ENCODE measurements at regions not wholly inside any gene's neighbourhood (a gene's known extent, or its start where the extent isn't known, plus 50 kb on each side); places are given as distances from the start of the nearest gene placed in this dataset.

GRCh38 chr21:20418353-20418752 lies 579.9 kb upstream of the NCAM2 start:
- TF ChIP-seq CTCF (IDR thresholded peaks at IDR 0.05; ENCODE audit: control insufficient read depth, insufficient read depth, low read depth, low read length, missing control alignments) = no peak
- no peak overlapping the region for H3K4me3 ChIP-seq (ENCODE audit: control insufficient read depth, low read depth, low read length)
- no peak for DNase-seq (ENCODE audit: low read depth)

- TF ChIP-seq CTCF (IDR thresholded peaks at IDR 0.05; ENCODE audit: control insufficient read depth, insufficient read depth, low read depth, low read length, missing control alignments) = no peak
- DNase-seq (ENCODE audit: low read depth) = no peak
- H3K4me3 ChIP-seq (ENCODE audit: control insufficient read depth, low read depth, low read length) = no peak overlapping the region
Measured at GRCh38 chr21:20419772-20420171, 578.4 kb upstream of the NCAM2 start.

GRCh38 chr21:20424943-20425342 lies 573.3 kb upstream of the NCAM2 start:
- DNase-seq (ENCODE audit: low read depth) = no peak
- H3K4me3 ChIP-seq (ENCODE audit: control insufficient read depth, low read depth, low read length) = no peak overlapping the region
- TF ChIP-seq CTCF (IDR thresholded peaks at IDR 0.05; ENCODE audit: control insufficient read depth, insufficient read depth, low read depth, low read length, missing control alignments) = no peak

- DNase-seq (ENCODE audit: low read depth) = no peak
- no peak overlapping the region for H3K4me3 ChIP-seq (ENCODE audit: control insufficient read depth, low read depth, low read length)
- no peak for TF ChIP-seq CTCF (IDR thresholded peaks at IDR 0.05; ENCODE audit: control insufficient read depth, insufficient read depth, low read depth, low read length, missing control alignments)
Measured at GRCh38 chr21:20425856-20426255, 572.4 kb upstream of the NCAM2 start.

- no peak for DNase-seq (ENCODE audit: low read depth)
- H3K4me3 ChIP-seq (ENCODE audit: control insufficient read depth, low read depth, low read length) = no peak overlapping the region
- TF ChIP-seq CTCF (IDR thresholded peaks at IDR 0.05; ENCODE audit: control insufficient read depth, insufficient read depth, low read depth, low read length, missing control alignments) = no peak
Measured at GRCh38 chr21:20440338-20440737, 557.9 kb upstream of the NCAM2 start.

- no peak overlapping the region for H3K4me3 ChIP-seq (ENCODE audit: control insufficient read depth, low read depth, low read length)
- peak; percentile 13 for TF ChIP-seq CTCF (IDR thresholded peaks at IDR 0.05; ENCODE audit: control insufficient read depth, insufficient read depth, low read depth, low read length, missing control alignments)
- no peak for DNase-seq (ENCODE audit: low read depth)
Measured at GRCh38 chr21:20443558-20444155, 554.6 kb upstream of the NCAM2 start.

GRCh38 chr21:20445971-20446370 lies 552.2 kb upstream of the NCAM2 start:
- no peak overlapping the region for H3K4me3 ChIP-seq (ENCODE audit: control insufficient read depth, low read depth, low read length)
- no peak for DNase-seq (ENCODE audit: low read depth)
- no peak for TF ChIP-seq CTCF (IDR thresholded peaks at IDR 0.05; ENCODE audit: control insufficient read depth, insufficient read depth, low read depth, low read length, missing control alignments)
